HCT116 (cell line): ENCODE measurements at regions not wholly inside any gene's neighbourhood (a gene's known extent, or its start where the extent isn't known, plus 50 kb on each side); places are given as distances from the start of the nearest gene placed in this dataset.

Experiments
- ATAC-seq: fragments of 200-7000 bp; cut with Tn5 transposase; 2 replicates; pipeline ENCODE4 v1.9.1; 2020; ENCODE audit warnings: mild to moderate bottlenecking, moderate library complexity
- BruUV-seq: library from RNA; stranded (reverse); fragments of 400-500 nt; replicated peaks from 2 replicates; lab custom pipeline; 2021; lab: Mats Ljungman, UMichigan
- CTCF ChIA-PET: fragments of 300-600 bp; sonication (Branson Sonifier 250); formaldehyde crosslinking; loops from one replicate; lab custom pipeline; 2021; ENCODE audit warnings: antibody characterized with exemption; lab: Charles Lee
- POLR2A ChIA-PET: fragments of 300-600, 350-600 bp; sonication (Branson Sonifier 250); formaldehyde crosslinking; loops from one replicate; lab custom pipeline; 2021; ENCODE audit warnings: antibody characterized with exemption; lab: Charles Lee
- RAD21 ChIA-PET, 2 experiments: fragments of 300-600 bp; sonication (Branson Sonifier 250); formaldehyde crosslinking; loops; one replicate each; lab custom pipeline; 2023; ENCODE audit warnings: low total read pairs in 2 of 2; ENCODE audit not compliant: uncharacterized antibody in 2 of 2, unreplicated experiment in 2 of 2, low non-redundant PET in 1 of 2; lab: Charles Lee
- DNase-seq: peaks from one replicate; pipeline ENCODE4 v3.0.0-alpha.2; 2010; ENCODE audit warnings: low read depth, low spot score
- H2AFZ ChIP-seq: fragments of 200-600 bp; shearing (Covaris generic), sonication (generic); 2 replicates; pipeline ENCODE4 v1.6.1; 2017; ENCODE audit warnings: low read depth, mixed run types, mixed read lengths, antibody characterized with exemption, low read length; ENCODE audit not compliant: poor library complexity, severe bottlenecking
- H3K27ac ChIP-seq: 2 replicates; pipeline ENCODE4 v1.5.1; 2012; ENCODE audit warnings: low read depth, low read length
- H3K27me3 ChIP-seq: fragments of 200-600 bp; sonication (generic); 2 replicates; pipeline ENCODE4 v1.6.1; 2016; ENCODE audit warnings: mixed run types, low read length, mixed read lengths; ENCODE audit not compliant: insufficient read depth
- H3K36me3 ChIP-seq, 2 experiments: fragments of 200-500 bp in 1 of 2; fragments of 200-600 bp in 1 of 2; sonication (Bioruptor generic) in 1 of 2; sonication (generic) in 1 of 2; 2 replicates each; pipeline versions ENCODE4 v1.5.1 to v1.6.1; 2014 to 2016; ENCODE audit warnings: low read length in 2 of 2, inconsistent platforms in 1 of 2, mixed read lengths in 1 of 2, mixed run types in 1 of 2; ENCODE audit not compliant: insufficient read depth in 2 of 2, control insufficient read depth in 1 of 2
- H3K4me1 ChIP-seq, 2 experiments: fragments of 200-600 bp in 1 of 2; sonication (generic) in 1 of 2; 2 replicates each; pipeline versions ENCODE4 v1.5.1 to v1.6.1; 2012 to 2017; ENCODE audit warnings: low read length in 2 of 2, inconsistent platforms in 1 of 2, mild to moderate bottlenecking in 1 of 2, mixed read lengths in 1 of 2, mixed run types in 1 of 2, moderate library complexity in 1 of 2; ENCODE audit not compliant: insufficient read depth in 2 of 2, control insufficient read depth in 1 of 2
- H3K4me2 ChIP-seq: fragments of 200-600 bp; sonication (generic); 2 replicates; pipeline ENCODE4 v1.6.1; 2017; ENCODE audit warnings: mixed run types, low read length, mixed read lengths
- H3K4me3 ChIP-seq, 2 experiments: fragments of 200-600 bp in 1 of 2; sonication (generic) in 1 of 2; replicated peaks in 1 of 2; 2 replicates each; pipeline ENCODE4 v1.5.1; 2011 to 2016; ENCODE audit warnings: low read length in 2 of 2, control low read depth in 1 of 2, low read depth in 1 of 2, mild to moderate bottlenecking in 1 of 2, mixed read lengths in 1 of 2, mixed run types in 1 of 2
- H3K79me2 ChIP-seq: fragments of 200-600 bp; sonication (generic); 2 replicates; pipeline ENCODE4 v1.6.1; 2017; ENCODE audit warnings: mild to moderate bottlenecking, mixed run types, low read length, moderate library complexity, mixed read lengths; ENCODE audit not compliant: insufficient read depth
- H3K9ac ChIP-seq: fragments of 200-600 bp; sonication (generic); 2 replicates; pipeline ENCODE4 v1.6.1; 2016; ENCODE audit warnings: low read length, mixed read lengths
- H3K9me2 ChIP-seq: fragments of 200-600 bp; sonication (generic), shearing (Covaris generic); 2 replicates; pipeline ENCODE4 v1.6.1; 2017; ENCODE audit warnings: mixed run types, mild to moderate bottlenecking, moderate library complexity; ENCODE audit not compliant: insufficient read depth
- H3K9me3 ChIP-seq, 2 experiments: fragments of 200-500 bp in 1 of 2; fragments of 200-600 bp in 1 of 2; sonication (Bioruptor generic) in 1 of 2; sonication (generic) in 1 of 2; 2 replicates each; pipeline ENCODE4 v1.6.1; 2014 to 2017; ENCODE audit warnings: low read length in 2 of 2, mixed read lengths in 2 of 2, inconsistent platforms in 1 of 2, low read depth in 1 of 2, mild to moderate bottlenecking in 1 of 2, mixed run types in 1 of 2, moderate library complexity in 1 of 2; ENCODE audit not compliant: control insufficient read depth in 1 of 2, insufficient read depth in 1 of 2
- H4K20me1 ChIP-seq: fragments of 200-600 bp; sonication (generic), shearing (Covaris generic); 2 replicates; pipeline ENCODE4 v1.6.1; 2017; ENCODE audit warnings: mixed run types, mild to moderate bottlenecking, moderate library complexity; ENCODE audit not compliant: insufficient read depth
- ATF3 ChIP-seq: IDR thresholded peaks from 2 replicates; pipeline ENCODE4 v1.6.1; 2012
- CBX3 ChIP-seq: IDR thresholded peaks from 2 replicates; pipeline ENCODE4 v1.6.1; 2012; ENCODE audit warnings: low read depth
- ELF1 ChIP-seq: IDR thresholded peaks from 2 replicates; pipeline ENCODE4 v1.6.1; 2012; ENCODE audit warnings: low read depth, borderline replicate concordance
- EZH2phosphoT487 ChIP-seq: fragments of 200-600 bp; IDR thresholded peaks from 2 replicates; pipeline ENCODE4 v1.6.1; 2018; ENCODE audit warnings: antibody characterized with exemption, borderline replicate concordance
- MAX ChIP-seq: IDR thresholded peaks from 2 replicates; pipeline ENCODE4 v1.6.1; 2012
- POLR2A ChIP-seq: IDR thresholded peaks from 2 replicates; pipeline ENCODE4 v1.7.0; 2011; ENCODE audit warnings: borderline replicate concordance; ENCODE audit not compliant: insufficient read depth, insufficient read length; ENCODE audit errors: extremely low read depth
- REST ChIP-seq: IDR thresholded peaks from 2 replicates; pipeline ENCODE4 v1.6.1; 2012; ENCODE audit warnings: low read depth
- ZBTB33 ChIP-seq: IDR thresholded peaks from 2 replicates; pipeline ENCODE4 v1.6.1; 2011; ENCODE audit warnings: mild to moderate bottlenecking, low read length, moderate library complexity; ENCODE audit not compliant: insufficient replicate concordance; ENCODE audit errors: extremely low read depth
- ZFX ChIP-seq: fragments of 450-650 bp; IDR thresholded peaks from 2 replicates; pipeline ENCODE4 v1.6.1; 2017
- ZNF274 ChIP-seq: fragments of 200-500 bp; sonication (Bioruptor generic); IDR thresholded peaks from 2 replicates; pipeline ENCODE4 v1.6.1; 2014; ENCODE audit warnings: mild to moderate bottlenecking, low read depth, low read length, inconsistent platforms
- intact Hi-C: fragments of 100-400 bp; cut with micrococcal nuclease; formaldehyde crosslinking; loops from 2 replicates; pipeline ENCODE4 v1.10.0; 2022

GRCh38 chrX:94936722-94937121, 1262.7 kb downstream of the FAM133A start:
- DNase-seq, result no peak
- ChIA-PET CTCF (no interaction called here), POLR2A (no interaction called here), RAD21 (no interaction called here)
- H3K9me2 ChIP-seq, result no peaks in the 10 kb centered on the region
- H3K27me3 ChIP-seq, result no peaks in the 10 kb centered on the region
- no peaks in the 10 kb centered on the region for H3K4me1 ChIP-seq
- intact Hi-C loops, result no loop called here
- H3K27ac ChIP-seq, result no peak overlapping the region
- no peaks in the 10 kb centered on the region; the same call in 1 of the 2 replicates for H4K20me1 ChIP-seq
- no peaks in the 10 kb centered on the region for H3K9me3 ChIP-seq
- H3K4me3 ChIP-seq, result no peak overlapping the region
- no peak for ATAC-seq
- TF ChIP-seq EZH2phosphoT487, result no peak
- no peak for TF ChIP-seq MAX
- no peak for TF ChIP-seq POLR2A
- TF ChIP-seq CBX3, result no peak
- no peak for TF ChIP-seq ELF1
- no peak for TF ChIP-seq REST
- no peak for TF ChIP-seq ATF3
- no peak for TF ChIP-seq ZNF274
- no peak for TF ChIP-seq ZBTB33
- TF ChIP-seq ZFX, result no peak
- BruUV-seq, result no TSS peak
- no peaks in the 10 kb centered on the region for H3K36me3 ChIP-seq
- H3K79me2 ChIP-seq, result no peaks in the 10 kb centered on the region
- no peak overlapping the region for H3K9ac ChIP-seq
- H3K4me2 ChIP-seq, result no peak overlapping the region
- H2AFZ ChIP-seq, result no peak overlapping the region
